ENCODE measurements at regions not wholly inside any gene's neighbourhood (a gene's known extent, or its start where the extent isn't known, plus 50 kb on each side); places are given as distances from the start of the nearest gene placed in this dataset.

DNA sequence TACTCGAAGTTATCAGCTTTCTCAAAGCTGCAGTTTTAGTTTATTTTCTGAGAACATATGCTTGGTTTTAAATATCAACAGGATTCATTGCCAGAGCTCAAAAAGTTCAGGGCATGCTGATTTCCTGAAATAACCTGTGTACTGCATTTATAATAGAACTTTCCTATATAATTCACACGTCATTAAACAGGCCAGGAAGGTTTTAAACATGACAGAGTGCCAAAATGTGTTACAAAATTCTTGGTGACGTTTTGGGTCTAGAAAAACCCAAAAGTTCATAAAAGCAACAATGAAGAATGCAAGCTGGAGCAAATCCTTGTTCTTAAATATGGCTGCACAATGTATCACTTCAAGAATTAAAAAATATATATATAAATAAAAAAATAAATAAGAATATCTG lies 1139.1 kb downstream of the CDH11 start:
- TF ChIP-seq EZH2 (IDR thresholded peaks at IDR 0.05; ENCODE audit: borderline replicate concordance, insufficient read depth, low read length, poor library complexity, severe bottlenecking) (no peak), TAF1 (IDR thresholded peaks at IDR 0.05; ENCODE audit: low read depth) (no peak)
- TF ChIP-seq, protein P1, sequence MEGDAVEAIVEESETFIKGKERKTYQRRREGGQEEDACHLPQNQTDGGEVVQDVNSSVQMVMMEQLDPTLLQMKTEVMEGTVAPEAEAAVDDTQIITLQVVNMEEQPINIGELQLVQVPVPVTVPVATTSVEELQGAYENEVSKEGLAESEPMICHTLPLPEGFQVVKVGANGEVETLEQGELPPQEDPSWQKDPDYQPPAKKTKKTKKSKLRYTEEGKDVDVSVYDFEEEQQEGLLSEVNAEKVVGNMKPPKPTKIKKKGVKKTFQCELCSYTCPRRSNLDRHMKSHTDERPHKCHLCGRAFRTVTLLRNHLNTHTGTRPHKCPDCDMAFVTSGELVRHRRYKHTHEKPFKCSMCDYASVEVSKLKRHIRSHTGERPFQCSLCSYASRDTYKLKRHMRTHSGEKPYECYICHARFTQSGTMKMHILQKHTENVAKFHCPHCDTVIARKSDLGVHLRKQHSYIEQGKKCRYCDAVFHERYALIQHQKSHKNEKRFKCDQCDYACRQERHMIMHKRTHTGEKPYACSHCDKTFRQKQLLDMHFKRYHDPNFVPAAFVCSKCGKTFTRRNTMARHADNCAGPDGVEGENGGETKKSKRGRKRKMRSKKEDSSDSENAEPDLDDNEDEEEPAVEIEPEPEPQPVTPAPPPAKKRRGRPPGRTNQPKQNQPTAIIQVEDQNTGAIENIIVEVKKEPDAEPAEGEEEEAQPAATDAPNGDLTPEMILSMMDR (IDR thresholded peaks at IDR 0.05; ENCODE audit: poor library complexity, severe bottlenecking): no peak
- H3K4me2 ChIP-seq (ENCODE audit: low read length): no peak overlapping the region
- no peaks in the 10 kb centered on the region for H3K27me3 ChIP-seq (ENCODE audit: insufficient read depth, low read depth, low read length)
- no peaks in the 10 kb centered on the region for H3K36me3 ChIP-seq (ENCODE audit: insufficient read depth, low read length)
- no peak overlapping the region for H2AFZ ChIP-seq (ENCODE audit: low read depth, low read length)
- H3K4me3 ChIP-seq (ENCODE audit: low read length): no peak overlapping the region
- H3K79me2 ChIP-seq (replicated peaks; ENCODE audit: insufficient read depth, low read length): no peaks in the 10 kb centered on the region
- no peaks in the 10 kb centered on the region for H3K9me3 ChIP-seq (ENCODE audit: low read length)
- H3F3A ChIP-seq (ENCODE audit: insufficient read depth, low read length, poor library complexity, severe bottlenecking): no peaks in the 10 kb centered on the region
- H3K9me2 ChIP-seq (ENCODE audit: insufficient read depth, low read length): no peaks in the 10 kb centered on the region
- no peak overlapping the region for H3K9ac ChIP-seq (ENCODE audit: low read length)
- no peaks in the 10 kb centered on the region for H4K20me1 ChIP-seq (ENCODE audit: insufficient read depth)
- H3K27ac ChIP-seq (ENCODE audit: low read length): no peak overlapping the region

DNA sequence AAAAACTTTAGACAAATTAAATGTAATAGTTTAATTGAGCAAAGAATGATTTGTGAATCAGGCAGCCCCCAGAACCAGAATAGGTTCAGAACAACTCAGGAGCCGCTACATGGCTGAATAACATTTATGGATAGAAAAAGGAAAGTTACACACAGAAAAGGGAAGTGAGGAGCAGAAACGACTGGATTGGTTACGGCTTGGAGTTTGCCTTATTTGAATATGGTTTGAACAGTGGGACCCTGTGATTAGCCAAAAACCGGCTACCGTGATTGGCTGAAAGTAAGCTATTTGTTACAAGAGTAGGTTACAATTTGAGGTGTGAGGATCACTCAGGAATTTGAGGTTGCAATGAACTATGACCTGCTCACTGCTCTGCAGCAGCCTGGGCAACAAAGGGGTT lies 1139.8 kb downstream of the CDH11 start:
- Histone ChIP-seq H3F3A (ENCODE audit: insufficient read depth, low read length, poor library complexity, severe bottlenecking) (no peaks in the 10 kb centered on the region), H3K27ac (ENCODE audit: low read length) (no peak overlapping the region), H4K20me1 (ENCODE audit: insufficient read depth) (no peaks in the 10 kb centered on the region), H3K79me2 (replicated peaks; ENCODE audit: insufficient read depth, low read length) (no peaks in the 10 kb centered on the region), H3K4me3 (ENCODE audit: low read length) (no peak overlapping the region), H3K9me2 (ENCODE audit: insufficient read depth, low read length) (no peaks in the 10 kb centered on the region), H3K4me2 (ENCODE audit: low read length) (no peak overlapping the region), H3K9me3 (ENCODE audit: low read length) (no peaks in the 10 kb centered on the region), H3K36me3 (ENCODE audit: insufficient read depth, low read length) (no peaks in the 10 kb centered on the region), H2AFZ (ENCODE audit: low read depth, low read length) (no peak overlapping the region), H3K27me3 (ENCODE audit: insufficient read depth, low read depth, low read length) (no peaks in the 10 kb centered on the region), H3K9ac (ENCODE audit: low read length) (no peak overlapping the region)
- no peak for TF ChIP-seq SMC3 (conservative IDR thresholded peaks at IDR 0.05; ENCODE audit: poor library complexity)
- no peak for TF ChIP-seq MXI1 (conservative IDR thresholded peaks at IDR 0.05; ENCODE audit: poor library complexity, severe bottlenecking)
- TF ChIP-seq, protein P1 (IDR thresholded peaks at IDR 0.05; ENCODE audit: poor library complexity, severe bottlenecking): no peak
- no peak for TF ChIP-seq POLR2AphosphoS5 (IDR thresholded peaks at IDR 0.05)

DNA sequence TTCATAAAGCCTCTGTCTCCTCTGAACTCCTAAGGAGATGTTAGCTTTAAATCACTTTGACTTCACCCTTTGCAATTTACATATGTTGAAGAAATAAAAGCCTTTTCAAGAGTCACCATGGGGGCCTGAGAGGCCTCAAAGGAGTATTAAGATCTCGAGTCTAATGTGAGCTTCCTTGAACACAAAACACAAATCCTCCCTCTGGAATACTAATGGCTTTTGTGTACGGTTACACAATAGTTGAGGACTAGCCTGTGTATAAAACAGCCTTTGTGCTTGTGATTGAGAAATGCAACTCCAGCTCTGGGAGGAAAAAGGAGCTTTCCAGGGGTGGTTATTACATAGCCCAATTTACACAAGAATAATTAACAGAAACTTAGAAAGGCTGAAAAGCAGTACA lies 1140.2 kb downstream of the CDH11 start:
- Histone ChIP-seq H3K4me3 (ENCODE audit: low read length) (no peak overlapping the region), H3K27ac (ENCODE audit: low read length) (no peak overlapping the region), H3K27me3 (ENCODE audit: insufficient read depth, low read depth, low read length) (no peaks in the 10 kb centered on the region), H4K20me1 (ENCODE audit: insufficient read depth) (no peaks in the 10 kb centered on the region), H3F3A (ENCODE audit: insufficient read depth, low read length, poor library complexity, severe bottlenecking) (peaks cover 2% of the 10 kb centered on the region), H3K36me3 (ENCODE audit: insufficient read depth, low read length) (no peaks in the 10 kb centered on the region), H3K9me2 (ENCODE audit: insufficient read depth, low read length) (no peaks in the 10 kb centered on the region), H3K9ac (ENCODE audit: low read length) (no peak overlapping the region), H2AFZ (ENCODE audit: low read depth, low read length) (no peak overlapping the region), H3K79me2 (replicated peaks; ENCODE audit: insufficient read depth, low read length) (no peaks in the 10 kb centered on the region), H3K9me3 (ENCODE audit: low read length) (no peaks in the 10 kb centered on the region), H3K4me2 (ENCODE audit: low read length) (no peak overlapping the region)
- TF ChIP-seq TAF1 (IDR thresholded peaks at IDR 0.05; ENCODE audit: low read depth) (no peak), RAD21 (conservative IDR thresholded peaks at IDR 0.05) (no peak), EZH2 (IDR thresholded peaks at IDR 0.05; ENCODE audit: borderline replicate concordance, insufficient read depth, low read length, poor library complexity, severe bottlenecking) (no peak), POLR2AphosphoS5 (IDR thresholded peaks at IDR 0.05) (no peak), EP300 (conservative IDR thresholded peaks at IDR 0.05; ENCODE audit: poor library complexity, severe bottlenecking) (no peak), SMC3 (conservative IDR thresholded peaks at IDR 0.05; ENCODE audit: poor library complexity) (no peak), MXI1 (conservative IDR thresholded peaks at IDR 0.05; ENCODE audit: poor library complexity, severe bottlenecking) (no peak)
- TF ChIP-seq, protein P2, sequence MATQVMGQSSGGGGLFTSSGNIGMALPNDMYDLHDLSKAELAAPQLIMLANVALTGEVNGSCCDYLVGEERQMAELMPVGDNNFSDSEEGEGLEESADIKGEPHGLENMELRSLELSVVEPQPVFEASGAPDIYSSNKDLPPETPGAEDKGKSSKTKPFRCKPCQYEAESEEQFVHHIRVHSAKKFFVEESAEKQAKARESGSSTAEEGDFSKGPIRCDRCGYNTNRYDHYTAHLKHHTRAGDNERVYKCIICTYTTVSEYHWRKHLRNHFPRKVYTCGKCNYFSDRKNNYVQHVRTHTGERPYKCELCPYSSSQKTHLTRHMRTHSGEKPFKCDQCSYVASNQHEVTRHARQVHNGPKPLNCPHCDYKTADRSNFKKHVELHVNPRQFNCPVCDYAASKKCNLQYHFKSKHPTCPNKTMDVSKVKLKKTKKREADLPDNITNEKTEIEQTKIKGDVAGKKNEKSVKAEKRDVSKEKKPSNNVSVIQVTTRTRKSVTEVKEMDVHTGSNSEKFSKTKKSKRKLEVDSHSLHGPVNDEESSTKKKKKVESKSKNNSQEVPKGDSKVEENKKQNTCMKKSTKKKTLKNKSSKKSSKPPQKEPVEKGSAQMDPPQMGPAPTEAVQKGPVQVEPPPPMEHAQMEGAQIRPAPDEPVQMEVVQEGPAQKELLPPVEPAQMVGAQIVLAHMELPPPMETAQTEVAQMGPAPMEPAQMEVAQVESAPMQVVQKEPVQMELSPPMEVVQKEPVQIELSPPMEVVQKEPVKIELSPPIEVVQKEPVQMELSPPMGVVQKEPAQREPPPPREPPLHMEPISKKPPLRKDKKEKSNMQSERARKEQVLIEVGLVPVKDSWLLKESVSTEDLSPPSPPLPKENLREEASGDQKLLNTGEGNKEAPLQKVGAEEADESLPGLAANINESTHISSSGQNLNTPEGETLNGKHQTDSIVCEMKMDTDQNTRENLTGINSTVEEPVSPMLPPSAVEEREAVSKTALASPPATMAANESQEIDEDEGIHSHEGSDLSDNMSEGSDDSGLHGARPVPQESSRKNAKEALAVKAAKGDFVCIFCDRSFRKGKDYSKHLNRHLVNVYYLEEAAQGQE (IDR thresholded peaks at IDR 0.05; ENCODE audit: borderline replicate concordance): no peak
- TF ChIP-seq, protein P1 (IDR thresholded peaks at IDR 0.05; ENCODE audit: poor library complexity, severe bottlenecking): no peak
